Omental fat pad (tissue), 3 donors: ENCODE measurements at regions not wholly inside any gene's neighbourhood (a gene's known extent, or its start where the extent isn't known, plus 50 kb on each side); places are given as distances from the start of the nearest gene placed in this dataset.
A peak's percentile ranks its signal among the peaks of the same experiment; 100 is the strongest.

Source experiments
- ATAC-seq: fragments of 150-250 bp; one replicate; pipeline ENCODE4 v1.9.1; 2016; ENCODE audit warnings: mild to moderate bottlenecking, moderate library complexity; ENCODE audit not compliant: low FRiP score
- DNase-seq: peaks from one replicate; pipeline ENCODE4 v3.0.0-alpha.2; 2019; ENCODE audit warnings: low spot score
- TF ChIP-seq, protein P1 (sequence below), 3 donors: fragments of 450-650 bp; IDR thresholded peaks; one replicate each; pipeline ENCODE4 v1.5.1; 2016 to 2017; ENCODE audit warnings: antibody characterized with exemption in 3 of 3, mild to moderate bottlenecking in 3 of 3, moderate library complexity in 2 of 3

DNA sequence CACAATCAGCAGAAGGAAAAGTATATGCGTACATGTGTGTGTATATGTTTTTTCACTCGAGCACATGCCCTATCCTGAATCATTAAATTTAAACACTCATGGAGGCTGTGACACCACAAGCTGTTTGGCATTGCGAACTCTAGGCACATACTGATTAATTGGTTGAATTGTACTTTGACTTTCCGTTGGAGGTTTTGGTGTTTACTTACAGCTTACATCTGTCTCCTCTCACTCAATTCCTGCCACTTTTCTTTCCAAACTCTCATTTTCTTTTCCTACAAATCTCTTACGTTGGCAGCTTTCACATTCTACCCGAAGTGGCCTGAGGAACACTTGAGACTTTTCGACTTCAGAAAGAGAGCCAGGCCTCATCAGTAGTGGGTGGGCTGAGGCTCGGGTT lies 434.1 kb upstream of the SEMA6D start:
- ATAC-seq (no peak), DNase-seq (no peak)
- TF ChIP-seq, protein P1, sequence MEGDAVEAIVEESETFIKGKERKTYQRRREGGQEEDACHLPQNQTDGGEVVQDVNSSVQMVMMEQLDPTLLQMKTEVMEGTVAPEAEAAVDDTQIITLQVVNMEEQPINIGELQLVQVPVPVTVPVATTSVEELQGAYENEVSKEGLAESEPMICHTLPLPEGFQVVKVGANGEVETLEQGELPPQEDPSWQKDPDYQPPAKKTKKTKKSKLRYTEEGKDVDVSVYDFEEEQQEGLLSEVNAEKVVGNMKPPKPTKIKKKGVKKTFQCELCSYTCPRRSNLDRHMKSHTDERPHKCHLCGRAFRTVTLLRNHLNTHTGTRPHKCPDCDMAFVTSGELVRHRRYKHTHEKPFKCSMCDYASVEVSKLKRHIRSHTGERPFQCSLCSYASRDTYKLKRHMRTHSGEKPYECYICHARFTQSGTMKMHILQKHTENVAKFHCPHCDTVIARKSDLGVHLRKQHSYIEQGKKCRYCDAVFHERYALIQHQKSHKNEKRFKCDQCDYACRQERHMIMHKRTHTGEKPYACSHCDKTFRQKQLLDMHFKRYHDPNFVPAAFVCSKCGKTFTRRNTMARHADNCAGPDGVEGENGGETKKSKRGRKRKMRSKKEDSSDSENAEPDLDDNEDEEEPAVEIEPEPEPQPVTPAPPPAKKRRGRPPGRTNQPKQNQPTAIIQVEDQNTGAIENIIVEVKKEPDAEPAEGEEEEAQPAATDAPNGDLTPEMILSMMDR (IDR thresholded peaks at IDR 0.05) = no peak

DNA sequence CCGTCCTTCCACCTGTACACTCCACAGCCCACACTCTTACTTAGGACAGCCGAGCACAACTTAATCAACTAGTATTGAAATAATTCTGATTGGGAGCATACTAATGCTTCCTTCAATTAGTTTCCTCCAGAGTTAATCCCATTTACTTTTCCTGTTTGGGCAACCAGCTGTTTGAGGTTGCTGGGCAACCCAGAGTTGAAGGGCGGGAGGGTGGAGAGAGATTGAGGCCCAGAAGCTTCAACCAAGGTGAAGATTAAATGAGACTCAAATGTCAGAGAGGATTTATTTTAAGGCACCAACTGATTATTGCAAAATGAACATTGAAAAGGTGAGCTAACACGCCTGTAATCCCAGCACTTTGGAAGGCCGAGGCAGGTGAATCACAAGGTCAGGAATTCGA lies 428.5 kb upstream of the SEMA6D start:
- ATAC-seq = no peak
- no peak for DNase-seq
- TF ChIP-seq, protein P1 (IDR thresholded peaks at IDR 0.05) = no peak

DNA sequence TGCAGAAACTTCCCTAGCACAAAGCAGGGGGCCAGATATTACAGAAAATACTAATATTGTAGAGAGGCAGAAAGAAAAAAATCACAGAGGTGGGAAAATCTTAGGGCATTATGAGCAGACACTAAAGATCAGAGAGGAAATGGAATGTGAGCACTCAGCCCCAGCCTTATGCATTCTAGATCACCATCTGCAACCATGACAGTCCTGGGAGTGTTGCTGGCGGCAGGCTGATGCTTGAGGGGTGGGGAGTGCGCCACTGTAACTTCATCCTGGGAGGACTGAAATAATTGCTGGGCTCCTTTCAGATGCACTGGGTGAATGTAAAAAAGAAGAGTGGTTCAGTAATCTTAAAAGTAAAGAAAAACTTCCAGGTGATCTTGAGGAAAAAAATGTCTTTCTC lies 427.6 kb upstream of the SEMA6D start:
- no peak for DNase-seq
- TF ChIP-seq, protein P1 (IDR thresholded peaks at IDR 0.05) = no peak
- ATAC-seq = no peak

DNA sequence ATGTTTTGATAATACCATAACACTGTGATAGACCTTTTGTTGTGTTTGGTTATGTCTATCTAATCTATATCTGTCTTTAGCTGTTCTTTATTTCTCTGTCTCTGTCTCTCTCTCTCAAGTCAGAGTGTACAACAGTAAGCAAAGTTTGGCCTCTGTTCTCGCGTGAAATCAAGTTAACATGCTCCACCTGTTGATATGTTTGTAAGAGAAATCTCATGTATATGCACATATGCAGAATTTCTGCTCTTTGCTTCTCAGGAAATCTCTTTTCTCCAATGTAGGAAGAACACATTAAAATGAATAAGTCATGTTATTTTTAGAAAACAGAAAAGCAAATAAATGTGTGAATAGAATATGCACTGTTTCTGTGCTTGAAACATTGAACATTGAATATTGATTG lies 425.5 kb upstream of the SEMA6D start:
- no peak for ATAC-seq

DNA sequence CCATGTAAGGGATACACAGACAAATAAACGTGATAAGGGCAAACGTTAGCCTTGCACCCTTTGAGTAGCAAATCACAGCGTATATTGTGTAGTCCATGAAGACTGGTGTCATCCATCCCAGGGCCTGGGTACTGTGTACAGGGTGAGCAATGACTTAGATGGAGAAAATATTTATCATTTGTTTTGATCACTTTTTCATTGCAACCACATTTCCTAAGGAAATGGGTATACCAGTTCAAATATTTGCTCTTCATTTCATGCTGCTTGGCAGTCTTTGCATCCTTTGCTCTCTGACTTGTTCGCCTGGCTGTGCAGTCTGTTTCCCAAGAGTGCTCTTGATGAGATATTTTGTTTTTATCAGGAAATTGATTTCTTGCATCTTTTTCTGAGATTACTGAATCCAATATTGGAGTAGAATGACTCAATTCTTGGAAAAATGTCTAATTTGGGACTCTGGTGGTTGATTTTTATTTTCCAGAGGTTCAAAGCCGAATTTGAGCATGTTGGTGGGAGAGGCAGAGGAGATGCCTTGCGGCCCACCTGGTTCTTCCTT lies 424.6 kb upstream of the SEMA6D start:
- TF ChIP-seq, protein P1 (IDR thresholded peaks at IDR 0.05) = no peak
- no peak for ATAC-seq
- no peak for DNase-seq

More for the DNA sequence above, 425.5 kb upstream of the SEMA6D start:
- no peak for DNase-seq
- TF ChIP-seq, protein P1 (IDR thresholded peaks at IDR 0.05) = no peak

DNA sequence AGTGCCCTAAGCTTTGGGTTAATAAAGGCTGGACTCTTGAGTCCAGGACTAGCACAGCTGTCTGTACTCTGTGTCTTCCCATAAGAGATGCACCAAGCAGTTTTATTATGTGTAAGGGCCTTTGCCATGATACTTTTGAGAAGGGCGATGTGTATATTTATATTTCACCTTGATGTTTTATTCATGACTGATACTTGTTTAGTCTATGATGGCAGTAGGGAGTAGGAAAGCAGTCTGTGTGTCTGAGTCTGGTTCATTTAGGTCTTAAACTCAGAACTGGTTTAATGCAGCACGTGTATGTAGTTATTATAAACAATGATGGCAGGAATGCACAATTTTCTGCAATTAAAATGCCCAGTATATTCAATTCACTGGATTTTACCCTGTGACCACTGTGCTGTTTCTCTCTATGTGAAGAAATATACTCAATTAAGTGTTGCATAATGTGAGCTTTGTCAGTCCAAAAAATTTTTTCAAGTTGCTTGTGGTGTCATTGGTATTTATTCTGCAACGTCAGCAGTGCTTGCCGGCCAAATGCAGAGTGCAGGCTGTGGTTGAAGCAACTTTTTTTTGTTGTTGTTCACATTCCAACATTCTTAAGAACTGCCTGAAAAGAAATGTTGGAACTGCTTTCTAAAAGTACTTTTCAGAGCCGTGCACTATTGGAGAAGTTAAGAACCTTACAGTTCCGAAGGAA lies 423.7 kb upstream of the SEMA6D start:
- DNase-seq (no peak), ATAC-seq (peak; percentile 89)
- TF ChIP-seq, protein P1 (IDR thresholded peaks at IDR 0.05) = no peak

DNA sequence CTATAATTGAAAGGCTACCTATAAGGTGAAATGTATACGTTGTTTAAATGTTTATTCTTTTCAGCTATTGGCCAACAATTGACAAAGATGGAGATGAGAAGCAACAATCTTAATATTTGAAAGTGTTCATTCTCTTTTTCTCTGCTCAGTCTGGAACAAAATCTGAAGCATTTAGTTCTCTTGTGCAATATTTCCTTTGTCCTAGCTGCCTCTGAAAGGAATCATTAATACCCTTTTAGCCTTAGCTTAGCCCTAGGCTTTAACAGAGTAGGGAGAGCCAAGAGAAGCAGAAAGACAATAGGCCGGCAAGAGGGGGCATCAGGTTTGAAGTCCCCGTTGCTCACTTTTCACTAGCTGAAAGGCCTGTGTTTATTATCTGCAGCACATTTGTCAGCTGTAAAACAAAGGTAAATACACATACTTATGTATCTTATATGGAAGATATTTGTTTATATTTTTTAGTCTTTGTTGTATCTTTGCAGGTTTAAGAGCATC lies 422.5 kb upstream of the SEMA6D start:
- DNase-seq (no peak), ATAC-seq (no peak)
- TF ChIP-seq, protein P1 (IDR thresholded peaks at IDR 0.05) = no peak
